ENCODE measurements at regions not wholly inside any gene's neighbourhood (a gene's known extent, or its start where the extent isn't known, plus 50 kb on each side); places are given as distances from the start of the nearest gene placed in this dataset.

- DNase-seq (ENCODE audit: low read depth in 2 of 3, low spot score in 1 of 3) = no peak
Measured at GRCh38 chr9:106731910-106732309, 131.1 kb upstream of the ZNF462 start.

GRCh38 chr9:106733828-106734380, 129.1 kb upstream of the ZNF462 start:
- no peak for DNase-seq (ENCODE audit: low read depth in 2 of 3, low spot score in 1 of 3)

GRCh38 chr9:106737516-106737915, 125.5 kb upstream of the ZNF462 start:
- DNase-seq (ENCODE audit: low read depth in 2 of 3, low spot score in 1 of 3) = no peak

- DNase-seq (ENCODE audit: low read depth in 2 of 3, low spot score in 1 of 3) = no peak
Measured at GRCh38 chr9:106738109-106738508, 124.9 kb upstream of the ZNF462 start.

GRCh38 chr9:106745457-106745856, 117.5 kb upstream of the ZNF462 start:
- no peak for DNase-seq (ENCODE audit: low read depth in 2 of 3, low spot score in 1 of 3)

GRCh38 chr9:106745876-106746275, 117.1 kb upstream of the ZNF462 start:
- DNase-seq (ENCODE audit: low read depth in 2 of 3, low spot score in 1 of 3) = no peak

GRCh38 chr9:106751681-106752080, 111.3 kb upstream of the ZNF462 start:
- DNase-seq (ENCODE audit: low read depth in 2 of 3, low spot score in 1 of 3) = no peak

- DNase-seq (ENCODE audit: low read depth in 2 of 3, low spot score in 1 of 3) = no peak
Measured at GRCh38 chr9:106752581-106752980, 110.4 kb upstream of the ZNF462 start.

GRCh38 chr9:106753155-106753671, 109.8 kb upstream of the ZNF462 start:
- no peak for DNase-seq (ENCODE audit: low read depth in 2 of 3, low spot score in 1 of 3)

- no peak for DNase-seq (ENCODE audit: low read depth in 2 of 3, low spot score in 1 of 3)
Measured at GRCh38 chr9:106755736-106756135, 107.2 kb upstream of the ZNF462 start.

GRCh38 chr9:106757514-106757913, 105.5 kb upstream of the ZNF462 start:
- DNase-seq (ENCODE audit: low read depth in 2 of 3, low spot score in 1 of 3) = no peak

GRCh38 chr9:106758911-106759310, 104.1 kb upstream of the ZNF462 start:
- no peak for DNase-seq (ENCODE audit: low read depth in 2 of 3, low spot score in 1 of 3)

- no peak for DNase-seq (ENCODE audit: low read depth in 2 of 3, low spot score in 1 of 3)
Measured at GRCh38 chr9:106761493-106761892, 101.5 kb upstream of the ZNF462 start.

GRCh38 chr9:106766616-106767015, 96.3 kb upstream of the ZNF462 start:
- no peak for DNase-seq (ENCODE audit: low read depth in 2 of 3, low spot score in 1 of 3)

- no peak for DNase-seq (ENCODE audit: low read depth in 2 of 3, low spot score in 1 of 3)
Measured at GRCh38 chr9:106769331-106769730, 93.6 kb upstream of the ZNF462 start.

- DNase-seq (ENCODE audit: low read depth in 2 of 3, low spot score in 1 of 3) = no peak
Measured at GRCh38 chr9:106771608-106772007, 91.4 kb upstream of the ZNF462 start.

GRCh38 chr9:106772523-106773290, 90.3 kb upstream of the ZNF462 start:
- no peak for DNase-seq (ENCODE audit: low read depth in 2 of 3, low spot score in 1 of 3)

GRCh38 chr9:106773750-106774149, 89.2 kb upstream of the ZNF462 start:
- no peak for DNase-seq (ENCODE audit: low read depth in 2 of 3, low spot score in 1 of 3)

GRCh38 chr9:106775960-106776359, 87.0 kb upstream of the ZNF462 start:
- DNase-seq (ENCODE audit: low read depth in 2 of 3, low spot score in 1 of 3) = no peak

GRCh38 chr9:106779796-106780195, 83.2 kb upstream of the ZNF462 start:
- no peak for DNase-seq (ENCODE audit: low read depth in 2 of 3, low spot score in 1 of 3)

GRCh38 chr9:106783121-106783520, 79.8 kb upstream of the ZNF462 start:
- DNase-seq (ENCODE audit: low read depth in 2 of 3, low spot score in 1 of 3) = no peak

- no peak for DNase-seq (ENCODE audit: low read depth in 2 of 3, low spot score in 1 of 3)
Measured at GRCh38 chr9:106784076-106784475, 78.9 kb upstream of the ZNF462 start.

- DNase-seq (ENCODE audit: low read depth in 2 of 3, low spot score in 1 of 3) = no peak
Measured at GRCh38 chr9:106785200-106785599, 77.8 kb upstream of the ZNF462 start.
